Skeletal muscle tissue (tissue), 3 donors: ENCODE measurements at regions not wholly inside any gene's neighbourhood (a gene's known extent, or its start where the extent isn't known, plus 50 kb on each side); places are given as distances from the start of the nearest gene placed in this dataset.

Experiments used
- H3K27ac ChIP-seq: one replicate; pipeline ENCODE4 v1.7.0; 2013; ENCODE audit warnings: mild to moderate bottlenecking, low read depth, low read length, inconsistent platforms
- H3K27me3 ChIP-seq, 3 donors: one replicate each; pipeline ENCODE4 v1.7.0; 2013; ENCODE audit warnings: low read length in 3 of 3; ENCODE audit not compliant: control insufficient read depth in 3 of 3, insufficient read depth in 3 of 3
- H3K36me3 ChIP-seq, 3 donors: one replicate each; pipeline ENCODE4 v1.7.0; 2013; ENCODE audit warnings: low read length in 3 of 3; ENCODE audit not compliant: control insufficient read depth in 3 of 3, insufficient read depth in 3 of 3
- H3K4me1 ChIP-seq, 3 donors: one replicate each; pipeline ENCODE4 v1.7.0; 2013; ENCODE audit warnings: low read length in 3 of 3, mild to moderate bottlenecking in 3 of 3; ENCODE audit not compliant: control insufficient read depth in 3 of 3, insufficient read depth in 3 of 3
- H3K4me3 ChIP-seq, 3 donors: one replicate each; pipeline ENCODE4 v1.7.0; 2013; ENCODE audit warnings: low read length in 3 of 3
- H3K9ac ChIP-seq, 3 donors: one replicate each; pipeline ENCODE4 v1.7.0; 2013; ENCODE audit warnings: low read length in 3 of 3, mild to moderate bottlenecking in 3 of 3, moderate library complexity in 2 of 3, low read depth in 1 of 3
- H3K9me3 ChIP-seq, 3 donors: one replicate each; pipeline ENCODE4 v1.7.0; 2013; ENCODE audit warnings: low read length in 3 of 3; ENCODE audit not compliant: control insufficient read depth in 3 of 3
- donor health status: Osteomylitis.

- no peak overlapping the region for H3K9ac ChIP-seq
- peaks cover 10 to 29% (median 20%) of the 10 kb centered on the region in 3 donors for H3K4me1 ChIP-seq
- H3K4me3 ChIP-seq = no peak overlapping the region
- no peaks in the 10 kb centered on the region for H3K9me3 ChIP-seq
- no peaks in the 10 kb centered on the region for H3K36me3 ChIP-seq
- H3K27me3 ChIP-seq = no peaks in the 10 kb centered on the region
- H3K27ac ChIP-seq = no peak overlapping the region
These were observed 141.6 kb downstream of the BOD1 start for GRCh38 chr5:173474881-173475287.

GRCh38 chr5:173473288-173473687 lies 143.2 kb downstream of the BOD1 start:
- Histone ChIP-seq H3K4me3 (no peak overlapping the region), H3K9ac (peak overlapping the region in 1 of 3 donors; percentile 18), H3K27me3 (no peaks in the 10 kb centered on the region), H3K27ac (peak overlapping the region; percentile 43), H3K36me3 (no peaks in the 10 kb centered on the region), H3K9me3 (no peaks in the 10 kb centered on the region), H3K4me1 (peaks cover 17 to 37% (median 31%) of the 10 kb centered on the region in 3 donors)

GRCh38 chr5:173472784-173473278 lies 143.6 kb downstream of the BOD1 start:
- H3K9me3 ChIP-seq = no peaks in the 10 kb centered on the region
- peak overlapping the region; percentile 43 for H3K27ac ChIP-seq
- H3K27me3 ChIP-seq = no peaks in the 10 kb centered on the region
- H3K4me1 ChIP-seq = peaks cover 20 to 38% (median 35%) of the 10 kb centered on the region in 3 donors
- H3K36me3 ChIP-seq = no peaks in the 10 kb centered on the region
- H3K9ac ChIP-seq = peak overlapping the region in 1 of 3 donors; percentile 18
- no peak overlapping the region for H3K4me3 ChIP-seq

- H3K4me3 ChIP-seq = no peak overlapping the region
- H3K36me3 ChIP-seq = no peaks in the 10 kb centered on the region
- H3K27me3 ChIP-seq = no peaks in the 10 kb centered on the region
- H3K27ac ChIP-seq = peak overlapping the region; percentile 43
- H3K9me3 ChIP-seq = no peaks in the 10 kb centered on the region
- peaks cover 20 to 38% (median 38%) of the 10 kb centered on the region in 3 donors for H3K4me1 ChIP-seq
- no peak overlapping the region for H3K9ac ChIP-seq
These were observed 143.9 kb upstream of the STC2 start for GRCh38 chr5:173472164-173472563.

GRCh38 chr5:173468821-173469251 lies 140.6 kb upstream of the STC2 start:
- Histone ChIP-seq H3K9ac (no peak overlapping the region), H3K27ac (peak overlapping the region; percentile 32), H3K36me3 (no peaks in the 10 kb centered on the region), H3K27me3 (no peaks in the 10 kb centered on the region), H3K4me3 (no peak overlapping the region), H3K9me3 (no peaks in the 10 kb centered on the region), H3K4me1 (peaks cover 17 to 34% (median 30%) of the 10 kb centered on the region in 3 donors)

- no peaks in the 10 kb centered on the region for H3K9me3 ChIP-seq
- no peak overlapping the region for H3K4me3 ChIP-seq
- H3K9ac ChIP-seq = no peak overlapping the region
- no peak overlapping the region for H3K27ac ChIP-seq
- H3K36me3 ChIP-seq = no peaks in the 10 kb centered on the region
- H3K27me3 ChIP-seq = no peaks in the 10 kb centered on the region
- H3K4me1 ChIP-seq = peaks cover 10 to 18% (median 12%) of the 10 kb centered on the region in 3 donors
These were observed 138.0 kb upstream of the STC2 start for GRCh38 chr5:173466227-173466626.

- H3K9me3 ChIP-seq = no peaks in the 10 kb centered on the region
- no peak overlapping the region for H3K4me3 ChIP-seq
- no peaks in the 10 kb centered on the region for H3K27me3 ChIP-seq
- H3K36me3 ChIP-seq = no peaks in the 10 kb centered on the region
- peaks cover 10 to 18% (median 12%) of the 10 kb centered on the region in 3 donors for H3K4me1 ChIP-seq
- H3K27ac ChIP-seq = no peak overlapping the region
- no peak overlapping the region for H3K9ac ChIP-seq
These were observed 136.6 kb upstream of the STC2 start for GRCh38 chr5:173464813-173465212.

- Histone ChIP-seq H3K36me3 (no peaks in the 10 kb centered on the region), H3K4me1 (peaks cover 2 to 6% (median 5%) of the 10 kb centered on the region in 3 donors), H3K4me3 (no peak overlapping the region), H3K27me3 (no peaks in the 10 kb centered on the region), H3K9me3 (no peaks in the 10 kb centered on the region), H3K27ac (no peak overlapping the region), H3K9ac (no peak overlapping the region)
These were observed 135.0 kb upstream of the STC2 start for GRCh38 chr5:173463207-173463606.

GRCh38 chr5:173458828-173459609 lies 130.8 kb upstream of the STC2 start:
- no peak overlapping the region for H3K9ac ChIP-seq

GRCh38 chr5:173457482-173457881 lies 129.3 kb upstream of the STC2 start:
- Histone ChIP-seq H3K4me3 (no peak overlapping the region), H3K36me3 (no peaks in the 10 kb centered on the region), H3K27me3 (no peaks in the 10 kb centered on the region), H3K9me3 (no peaks in the 10 kb centered on the region), H3K27ac (peak overlapping the region; percentile 21), H3K9ac (peak overlapping the region in 1 of 3 donors; percentile 34), H3K4me1 (peaks cover 15 to 39% (median 34%) of the 10 kb centered on the region in 3 donors)

More at GRCh38 chr5:173458828-173459609, 130.8 kb upstream of the STC2 start:
- no peak overlapping the region for H3K4me3 ChIP-seq
- no peaks in the 10 kb centered on the region for H3K36me3 ChIP-seq
- no peaks in the 10 kb centered on the region for H3K27me3 ChIP-seq
- peaks cover 14 to 23% (median 22%) of the 10 kb centered on the region in 3 donors for H3K4me1 ChIP-seq
- no peaks in the 10 kb centered on the region for H3K9me3 ChIP-seq
- no peak overlapping the region for H3K27ac ChIP-seq
